ENCODE measurements at regions not wholly inside any gene's neighbourhood (a gene's known extent, or its start where the extent isn't known, plus 50 kb on each side); places are given as distances from the start of the nearest gene placed in this dataset.

GRCh38 chr12:13499008-13499407 lies 302.5 kb downstream of the EMP1 start:
- no peak for DNase-seq

- no peak for DNase-seq
These were observed 299.6 kb downstream of the EMP1 start for GRCh38 chr12:13496111-13496510.

- DNase-seq, result no peak
These were observed 292.7 kb downstream of the EMP1 start for GRCh38 chr12:13489246-13489645.

- no peak for DNase-seq
These were observed 290.8 kb downstream of the EMP1 start for GRCh38 chr12:13487326-13487725.

- no peak for DNase-seq
These were observed 290.3 kb downstream of the EMP1 start for GRCh38 chr12:13486794-13487193.

GRCh38 chr12:13478650-13479181 lies 282.2 kb downstream of the EMP1 start:
- DNase-seq, result no peak

- no peak for DNase-seq
These were observed 277.9 kb downstream of the EMP1 start for GRCh38 chr12:13474381-13474780.

GRCh38 chr12:13472690-13473089 lies 276.2 kb downstream of the EMP1 start:
- no peak for DNase-seq

- DNase-seq, result no peak
These were observed 274.9 kb downstream of the EMP1 start for GRCh38 chr12:13471471-13471870.

GRCh38 chr12:13465635-13466034 lies 269.1 kb downstream of the EMP1 start:
- DNase-seq, result no peak

GRCh38 chr12:13463189-13463588 lies 266.7 kb downstream of the EMP1 start:
- no peak for DNase-seq

- DNase-seq, result no peak
These were observed 265.9 kb downstream of the EMP1 start for GRCh38 chr12:13462450-13462849.

- no peak for DNase-seq
These were observed 259.2 kb downstream of the EMP1 start for GRCh38 chr12:13455778-13456144.

- DNase-seq, result no peak
These were observed 258.7 kb downstream of the EMP1 start for GRCh38 chr12:13454991-13455777.

GRCh38 chr12:13452955-13453570 lies 256.5 kb downstream of the EMP1 start:
- DNase-seq, result no peak

- no peak for DNase-seq
These were observed 255.2 kb downstream of the EMP1 start for GRCh38 chr12:13451776-13452175.

GRCh38 chr12:13450231-13451080 lies 253.9 kb downstream of the EMP1 start:
- DNase-seq, result no peak

- no peak for DNase-seq
These were observed 247.6 kb downstream of the EMP1 start for GRCh38 chr12:13444076-13444475.

- DNase-seq, result no peak
These were observed 247.0 kb downstream of the EMP1 start for GRCh38 chr12:13443498-13443897.

GRCh38 chr12:13443028-13443427 lies 246.5 kb downstream of the EMP1 start:
- DNase-seq, result no peak

GRCh38 chr12:13442457-13442856 lies 245.9 kb downstream of the EMP1 start:
- no peak for DNase-seq

GRCh38 chr12:13440844-13441243 lies 244.3 kb downstream of the EMP1 start:
- DNase-seq, result no peak

- no peak for DNase-seq
These were observed 241.0 kb downstream of the EMP1 start for GRCh38 chr12:13437541-13437940.

Measured in left kidney (tissue), 1 donor.